ENCODE measurements at regions not wholly inside any gene's neighbourhood (a gene's known extent, or its start where the extent isn't known, plus 50 kb on each side); places are given as distances from the start of the nearest gene placed in this dataset.

DNA sequence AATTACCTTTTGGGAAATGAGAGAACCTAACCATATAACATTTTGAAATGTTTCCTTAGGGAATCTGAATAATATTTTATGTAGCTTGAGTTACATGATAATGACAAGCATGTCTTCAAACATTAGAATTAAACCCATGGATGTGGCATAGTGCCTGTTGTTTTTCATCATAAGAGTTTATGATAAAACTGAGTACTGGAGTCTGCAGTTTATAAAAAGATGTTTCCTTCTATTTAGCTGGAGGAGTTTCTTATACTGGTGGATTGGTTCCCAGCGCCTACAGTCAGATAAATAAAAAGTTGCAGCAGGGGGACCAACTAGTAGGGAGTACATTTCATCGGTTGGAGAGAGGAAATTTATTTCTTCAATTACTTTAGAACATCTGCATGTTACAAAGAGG lies 70.1 kb upstream of the PCDH18 start:
- Histone ChIP-seq H3K36me3 (ENCODE audit: control insufficient read depth in 1 of 2, insufficient read depth in 2 of 2, low read length in 1 of 2) (no peaks in the 10 kb centered on the region), H3K9me3 (ENCODE audit: control insufficient read depth, low read length) (no peaks in the 10 kb centered on the region), H3K27me3 (ENCODE audit: control insufficient read depth in 1 of 2, insufficient read depth in 2 of 2, low read length in 1 of 2) (no peaks in the 10 kb centered on the region), H3K4me3 (ENCODE audit: low read length in 2 of 2) (no peak overlapping the region), H3K27ac (ENCODE audit: low read depth in 1 of 2, low read length in 2 of 2) (no peak overlapping the region), H3K4me1 (ENCODE audit: control insufficient read depth in 1 of 2, insufficient read depth in 2 of 2, low read length in 2 of 2) (no peaks in the 10 kb centered on the region)
- WGBS, 2 donors: 61 to 65% methylated on average over 2 of the region's 2 CpGs
- intact Hi-C loops (cut with DNase I): no loop called here
- ATAC-seq (ENCODE audit: low FRiP score) (no peak), DNase-seq (no peak)

DNA sequence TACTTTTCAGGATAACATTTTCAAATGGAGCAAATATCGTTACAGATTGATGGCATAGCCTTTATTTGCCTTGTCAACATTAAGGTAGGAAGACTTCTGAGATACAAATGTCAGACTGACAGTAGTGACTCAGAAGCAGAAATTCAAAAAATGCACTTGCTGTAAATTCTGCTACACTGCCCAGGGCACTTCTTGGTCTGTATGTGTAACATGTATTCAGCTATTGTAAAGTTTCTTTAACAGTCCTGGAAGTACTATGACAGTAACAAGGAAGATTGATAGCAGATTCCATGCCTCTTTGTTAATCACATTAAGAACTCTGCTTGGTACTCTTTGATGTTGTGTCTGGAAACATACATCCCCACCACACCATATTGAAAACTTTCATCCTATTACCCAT lies 69.6 kb upstream of the PCDH18 start:
- H3K36me3 ChIP-seq (ENCODE audit: control insufficient read depth in 1 of 2, insufficient read depth in 2 of 2, low read length in 1 of 2): no peaks in the 10 kb centered on the region
- H3K4me1 ChIP-seq (ENCODE audit: control insufficient read depth in 1 of 2, insufficient read depth in 2 of 2, low read length in 2 of 2): no peaks in the 10 kb centered on the region
- no peak overlapping the region for H3K4me3 ChIP-seq (ENCODE audit: low read length in 2 of 2)
- DNase-seq (no peak), ATAC-seq (ENCODE audit: low FRiP score) (no peak)
- H3K27ac ChIP-seq (ENCODE audit: low read depth in 1 of 2, low read length in 2 of 2): no peak overlapping the region
- WGBS, 2 donors: 42 to 53% methylated on average over 1 of the region's 1 CpG
- intact Hi-C loops (cut with DNase I): no loop called here
- no peaks in the 10 kb centered on the region for H3K9me3 ChIP-seq (ENCODE audit: control insufficient read depth, low read length)
- H3K27me3 ChIP-seq (ENCODE audit: control insufficient read depth in 1 of 2, insufficient read depth in 2 of 2, low read length in 1 of 2): no peaks in the 10 kb centered on the region

DNA sequence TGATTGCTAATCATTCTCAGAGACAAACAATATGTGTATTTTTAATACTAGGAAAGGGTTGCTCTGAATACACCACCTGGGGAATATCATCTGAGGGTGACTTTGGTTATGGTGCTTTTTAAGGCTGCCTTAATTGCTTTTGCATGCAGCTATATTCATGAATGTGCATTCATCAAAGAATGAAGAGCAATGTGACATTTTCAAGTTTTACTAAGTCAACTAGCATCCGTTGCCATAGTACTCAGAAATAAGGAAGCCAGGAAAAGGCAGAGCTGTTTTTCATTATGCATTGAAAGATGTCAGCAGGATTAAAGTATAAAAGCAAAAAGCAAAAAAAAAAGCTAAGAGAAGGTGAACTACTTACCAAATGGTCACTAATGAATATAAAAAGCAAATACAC lies 67.4 kb upstream of the PCDH18 start:
- Histone ChIP-seq H3K36me3 (ENCODE audit: control insufficient read depth in 1 of 2, insufficient read depth in 2 of 2, low read length in 1 of 2) (no peaks in the 10 kb centered on the region), H3K4me3 (ENCODE audit: low read length in 2 of 2) (no peak overlapping the region), H3K4me1 (ENCODE audit: control insufficient read depth in 1 of 2, insufficient read depth in 2 of 2, low read length in 2 of 2) (no peaks in the 10 kb centered on the region), H3K27ac (ENCODE audit: low read depth in 1 of 2, low read length in 2 of 2) (no peak overlapping the region), H3K9me3 (ENCODE audit: control insufficient read depth, low read length) (no peaks in the 10 kb centered on the region), H3K27me3 (ENCODE audit: control insufficient read depth in 1 of 2, insufficient read depth in 2 of 2, low read length in 1 of 2) (no peaks in the 10 kb centered on the region)
- DNase-seq (no peak), ATAC-seq (ENCODE audit: low FRiP score) (no peak)
- intact Hi-C loops (cut with DNase I): no loop called here
- 83 to 91% methylated on average over 1 of the region's 1 CpG for WGBS, 2 donors

DNA sequence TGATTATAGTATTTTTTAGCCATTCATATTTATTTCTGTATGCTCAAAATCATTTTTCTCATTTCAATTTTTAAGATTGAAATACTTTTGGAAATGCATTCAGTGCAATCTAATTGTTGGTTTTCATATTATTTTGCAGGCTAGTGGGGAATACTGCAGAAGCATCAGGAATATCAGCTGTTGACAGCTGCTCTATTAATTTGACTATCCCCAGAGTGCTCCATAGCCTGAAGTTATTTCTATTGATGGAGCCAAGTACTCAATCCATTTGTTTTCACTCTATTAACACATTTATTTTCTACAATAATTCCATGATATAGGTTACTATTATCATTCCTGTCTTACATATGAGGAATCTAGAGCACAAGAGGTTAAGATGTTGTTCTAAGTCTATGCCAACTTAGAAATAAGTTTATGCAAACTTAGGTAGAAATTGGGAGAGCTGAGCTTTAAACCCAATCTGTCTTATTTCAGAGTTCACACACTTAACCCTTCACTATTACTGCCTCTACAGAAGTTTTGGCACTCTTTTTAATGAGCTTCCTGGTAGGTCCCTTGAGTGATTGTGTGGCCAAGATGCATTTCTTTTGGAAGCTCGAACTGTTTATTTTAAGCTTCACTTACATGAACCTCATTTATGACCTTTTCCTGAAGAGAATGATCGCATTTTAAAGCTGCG lies 65.6 kb upstream of the PCDH18 start:
- Histone ChIP-seq H3K27ac (ENCODE audit: low read depth in 1 of 2, low read length in 2 of 2) (no peak overlapping the region), H3K9me3 (ENCODE audit: control insufficient read depth, low read length) (no peaks in the 10 kb centered on the region), H3K27me3 (ENCODE audit: control insufficient read depth in 1 of 2, insufficient read depth in 2 of 2, low read length in 1 of 2) (no peaks in the 10 kb centered on the region), H3K4me3 (ENCODE audit: low read length in 2 of 2) (no peak overlapping the region), H3K4me1 (ENCODE audit: control insufficient read depth in 1 of 2, insufficient read depth in 2 of 2, low read length in 2 of 2) (no peaks in the 10 kb centered on the region), H3K36me3 (ENCODE audit: control insufficient read depth in 1 of 2, insufficient read depth in 2 of 2, low read length in 1 of 2) (no peaks in the 10 kb centered on the region)
- ATAC-seq (ENCODE audit: low FRiP score): no peak
- 33 to 39% methylated on average over 3 of the region's 3 CpGs for WGBS, 2 donors
- intact Hi-C loops (cut with DNase I): no loop called here
- no peak for DNase-seq

DNA sequence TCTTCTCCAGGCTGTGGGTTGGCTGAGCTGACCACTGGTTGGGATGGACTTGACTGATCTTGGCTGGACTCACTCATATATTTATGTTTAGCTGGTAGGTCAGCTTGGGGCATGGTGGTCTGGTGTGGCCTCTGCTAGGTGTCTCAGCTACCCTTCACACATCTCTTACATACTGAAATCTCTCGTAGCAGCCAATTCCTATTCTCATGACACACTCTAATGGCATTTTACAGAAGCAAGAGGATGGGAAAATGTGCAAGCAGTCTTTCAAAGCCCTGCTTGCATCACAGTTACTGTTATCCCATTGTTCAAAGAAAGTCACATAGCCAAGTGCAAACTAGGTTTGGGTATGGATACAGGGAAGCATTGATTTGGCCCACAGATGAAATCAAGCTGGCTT lies 55.5 kb upstream of the PCDH18 start:
- intact Hi-C loops (cut with DNase I): no loop called here
- 94 to 100% methylated on average over 1 of the region's 1 CpG for WGBS, 2 donors
- DNase-seq (no peak), ATAC-seq (ENCODE audit: low FRiP score) (no peak)
- no peaks in the 10 kb centered on the region for H3K4me1 ChIP-seq (ENCODE audit: control insufficient read depth in 1 of 2, insufficient read depth in 2 of 2, low read length in 2 of 2)
- H3K4me3 ChIP-seq (ENCODE audit: low read length in 2 of 2): no peak overlapping the region
- no peak overlapping the region for H3K27ac ChIP-seq (ENCODE audit: low read depth in 1 of 2, low read length in 2 of 2)
- H3K27me3 ChIP-seq (ENCODE audit: control insufficient read depth in 1 of 2, insufficient read depth in 2 of 2, low read length in 1 of 2): no peaks in the 10 kb centered on the region
- H3K9me3 ChIP-seq (ENCODE audit: control insufficient read depth, low read length): no peaks in the 10 kb centered on the region
- no peaks in the 10 kb centered on the region for H3K36me3 ChIP-seq (ENCODE audit: control insufficient read depth in 1 of 2, insufficient read depth in 2 of 2, low read length in 1 of 2)

DNA sequence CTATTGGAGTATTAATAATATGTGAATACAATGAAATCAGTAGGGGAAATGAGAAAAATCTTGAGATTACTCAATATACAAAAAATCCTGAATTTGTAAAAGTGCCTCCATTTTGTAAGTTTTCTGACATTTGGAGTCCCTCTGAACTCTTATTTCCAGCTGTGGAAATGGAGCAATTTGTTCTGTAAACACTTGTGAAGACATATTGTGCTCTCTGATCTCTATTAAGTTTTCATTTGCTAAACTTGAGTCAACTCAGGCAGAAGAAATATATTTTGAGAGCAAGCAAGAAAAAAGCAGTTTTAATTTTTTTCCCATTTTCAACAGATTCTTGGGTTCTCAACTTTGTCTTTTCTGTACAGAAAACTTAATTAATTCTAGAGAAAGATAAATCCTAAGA lies 51.4 kb upstream of the PCDH18 start:
- no peak for ATAC-seq (ENCODE audit: low FRiP score)
- no peak for DNase-seq

More for the DNA sequence above, 51.4 kb upstream of the PCDH18 start:
- intact Hi-C loops (cut with DNase I): loop anchor here in 1 of 2 donors (2.0 kb wide), 1 partner anchor 77 kb away; no protein-coding TSS in a partner anchor
- no peak overlapping the region for H3K27ac ChIP-seq (ENCODE audit: low read depth in 1 of 2, low read length in 2 of 2)
- no peaks in the 10 kb centered on the region for H3K4me1 ChIP-seq (ENCODE audit: control insufficient read depth in 1 of 2, insufficient read depth in 2 of 2, low read length in 2 of 2)
- H3K36me3 ChIP-seq (ENCODE audit: control insufficient read depth in 1 of 2, insufficient read depth in 2 of 2, low read length in 1 of 2): no peaks in the 10 kb centered on the region
- H3K27me3 ChIP-seq (ENCODE audit: control insufficient read depth in 1 of 2, insufficient read depth in 2 of 2, low read length in 1 of 2): no peaks in the 10 kb centered on the region
- H3K9me3 ChIP-seq (ENCODE audit: control insufficient read depth, low read length): no peaks in the 10 kb centered on the region
- no peak overlapping the region for H3K4me3 ChIP-seq (ENCODE audit: low read length in 2 of 2)
